ENCODE measurements at regions not wholly inside any gene's neighbourhood (a gene's known extent, or its start where the extent isn't known, plus 50 kb on each side); places are given as distances from the start of the nearest gene placed in this dataset.

DNA sequence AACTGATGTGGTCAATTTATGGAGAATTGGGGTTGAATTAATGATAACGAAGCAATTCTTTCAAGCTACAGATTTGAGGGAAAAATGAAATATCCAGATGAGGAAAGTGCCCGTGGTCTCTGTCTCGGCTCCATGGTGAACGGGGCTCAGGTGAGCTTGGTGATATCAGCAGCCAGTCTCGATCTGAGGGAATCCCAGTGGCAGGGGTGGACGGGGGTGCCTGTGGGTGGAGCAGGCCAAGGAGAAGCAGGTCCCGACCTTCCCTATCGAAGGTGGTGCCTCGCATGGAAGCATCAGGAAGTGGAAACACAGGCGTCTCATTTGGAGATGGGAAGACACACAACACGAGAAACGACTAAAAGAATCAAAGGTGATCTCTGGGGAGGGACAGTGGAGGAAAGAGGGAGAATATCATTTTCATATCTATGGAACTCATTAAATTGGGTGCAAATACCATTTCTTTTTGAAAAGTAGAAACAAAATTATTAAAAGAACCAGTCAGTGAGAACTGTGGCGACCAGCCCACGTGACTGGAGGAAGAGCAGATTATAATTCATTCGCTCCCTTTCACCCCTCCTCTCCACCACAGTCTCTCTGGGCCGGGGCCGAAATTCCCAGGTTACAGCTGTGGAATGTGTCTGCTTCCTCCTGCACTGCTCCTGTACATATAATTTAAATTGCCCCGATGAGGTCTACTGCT, 354.3 kb upstream of the SFSWAP start:
- TF ChIP-seq POLR2A (IDR thresholded peaks at IDR 0.05) (no peak), POLR2AphosphoS5 (IDR thresholded peaks at IDR 0.05) (no peak), EP300 (IDR thresholded peaks at IDR 0.05) (no peak)
- TF ChIP-seq, protein P1, sequence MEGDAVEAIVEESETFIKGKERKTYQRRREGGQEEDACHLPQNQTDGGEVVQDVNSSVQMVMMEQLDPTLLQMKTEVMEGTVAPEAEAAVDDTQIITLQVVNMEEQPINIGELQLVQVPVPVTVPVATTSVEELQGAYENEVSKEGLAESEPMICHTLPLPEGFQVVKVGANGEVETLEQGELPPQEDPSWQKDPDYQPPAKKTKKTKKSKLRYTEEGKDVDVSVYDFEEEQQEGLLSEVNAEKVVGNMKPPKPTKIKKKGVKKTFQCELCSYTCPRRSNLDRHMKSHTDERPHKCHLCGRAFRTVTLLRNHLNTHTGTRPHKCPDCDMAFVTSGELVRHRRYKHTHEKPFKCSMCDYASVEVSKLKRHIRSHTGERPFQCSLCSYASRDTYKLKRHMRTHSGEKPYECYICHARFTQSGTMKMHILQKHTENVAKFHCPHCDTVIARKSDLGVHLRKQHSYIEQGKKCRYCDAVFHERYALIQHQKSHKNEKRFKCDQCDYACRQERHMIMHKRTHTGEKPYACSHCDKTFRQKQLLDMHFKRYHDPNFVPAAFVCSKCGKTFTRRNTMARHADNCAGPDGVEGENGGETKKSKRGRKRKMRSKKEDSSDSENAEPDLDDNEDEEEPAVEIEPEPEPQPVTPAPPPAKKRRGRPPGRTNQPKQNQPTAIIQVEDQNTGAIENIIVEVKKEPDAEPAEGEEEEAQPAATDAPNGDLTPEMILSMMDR (IDR thresholded peaks at IDR 0.05): no peak

All from suprapubic skin (tissue), 4 donors.